Globus pallidus (tissue), 1 donor: ENCODE measurements at regions not wholly inside any gene's neighbourhood (a gene's known extent, or its start where the extent isn't known, plus 50 kb on each side); places are given as distances from the start of the nearest gene placed in this dataset.
A peak's percentile ranks its signal among the peaks of the same experiment; 100 is the strongest.
"Not testable (repeated sequence)": the region's sequence is repeated elsewhere in the genome, so short reads cannot be mapped to it uniquely, and the experiment has no call there.

ENCODE experiments used
- DNase-seq: peaks from one replicate; pipeline ENCODE4 v3.0.0-alpha.2; 2015; ENCODE audit warnings: low spot score

DNA sequence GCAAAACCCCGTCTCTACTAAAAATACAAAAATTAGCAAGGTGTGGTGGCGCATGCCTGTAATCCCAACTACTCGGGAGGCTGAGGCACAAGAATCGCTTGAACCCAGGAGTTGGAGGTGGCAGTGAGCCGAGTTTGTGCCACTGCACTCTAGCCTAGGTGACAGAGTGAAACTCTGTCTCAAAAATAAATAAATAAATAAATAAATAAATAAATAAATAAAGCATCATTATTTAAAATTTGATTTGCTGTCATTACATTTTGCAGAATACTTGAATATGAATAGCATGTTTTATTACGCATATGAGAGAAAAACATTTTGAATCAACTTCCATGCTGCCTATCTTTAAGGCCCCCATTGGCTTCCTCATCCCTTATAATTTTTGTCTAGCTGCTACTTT is 53.4 kb upstream of the MED14 start:
- not testable (repeated sequence) for DNase-seq

GRCh38 chrX:40792433-40792832 is 57.1 kb upstream of the MED14 start:
- no peak for DNase-seq

GRCh38 chrX:40794829-40795130 is 59.4 kb upstream of the MED14 start:
- DNase-seq = not testable (repeated sequence)

DNA sequence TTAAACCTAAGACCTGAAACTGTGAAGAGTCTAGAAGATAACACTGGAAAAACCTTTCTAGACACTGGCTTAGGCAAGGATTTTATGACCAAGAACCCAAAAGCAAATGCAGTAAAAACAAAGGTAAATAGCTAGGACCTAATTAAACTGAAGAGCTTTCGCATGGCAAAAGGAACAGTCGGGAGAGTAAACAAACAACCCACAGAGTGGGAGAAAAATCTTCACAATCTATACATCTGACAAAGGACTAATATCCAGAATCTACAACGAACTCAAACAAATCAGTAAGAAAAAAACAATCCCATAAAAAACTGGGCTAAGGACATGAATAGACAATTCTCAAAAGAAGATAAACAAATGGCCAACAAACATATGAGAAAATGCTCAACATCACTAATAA is 64.4 kb upstream of the MED14 start:
- not testable (repeated sequence) for DNase-seq

DNA sequence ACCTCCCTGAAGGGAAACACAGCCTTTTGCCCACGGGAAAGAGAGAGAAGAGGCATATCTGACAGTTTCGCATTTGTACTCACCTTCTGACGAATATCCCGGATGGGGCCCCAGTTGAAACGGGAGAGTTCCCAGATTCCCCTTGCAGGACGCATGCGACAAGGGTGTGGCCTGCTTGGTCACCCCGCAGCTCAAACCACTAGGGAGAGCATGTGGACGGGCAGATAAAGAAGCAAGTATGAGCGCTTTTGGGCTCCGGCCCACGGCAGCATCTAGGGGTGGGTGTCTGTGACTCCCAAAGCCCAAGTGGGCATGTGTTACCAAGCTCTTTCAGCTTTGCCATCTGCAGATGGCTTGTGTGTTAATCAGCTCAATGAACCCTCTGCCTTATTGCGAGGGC is 70.1 kb upstream of the MED14 start:
- DNase-seq = no peak

GRCh38 chrX:40806513-40807220 is 71.3 kb upstream of the MED14 start:
- no peak for DNase-seq

DNA sequence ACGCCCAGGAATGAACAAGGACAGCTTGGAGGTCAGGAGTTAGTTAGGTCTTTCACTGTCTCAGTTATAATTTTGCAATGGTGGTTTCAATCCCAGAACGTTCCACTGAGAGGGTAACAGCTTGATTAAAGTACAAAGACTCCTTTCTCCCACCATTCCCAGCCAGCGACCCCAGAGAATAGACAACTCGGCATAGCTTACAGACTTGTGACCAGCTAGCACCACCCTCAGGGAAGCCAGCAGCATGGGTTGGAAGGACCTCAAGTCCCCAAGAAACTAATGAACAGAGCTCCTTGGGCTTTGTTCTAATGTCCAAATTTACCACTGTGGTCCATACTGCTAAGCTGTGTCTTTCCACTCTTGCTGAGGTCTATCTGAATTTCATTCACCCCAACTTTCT is 72.0 kb upstream of the MED14 start:
- no peak for DNase-seq

- no peak for DNase-seq
These were observed 72.9 kb upstream of the MED14 start for GRCh38 chrX:40808203-40808602.

- DNase-seq = no peak
These were observed 73.9 kb upstream of the MED14 start for GRCh38 chrX:40809210-40809609.

DNA sequence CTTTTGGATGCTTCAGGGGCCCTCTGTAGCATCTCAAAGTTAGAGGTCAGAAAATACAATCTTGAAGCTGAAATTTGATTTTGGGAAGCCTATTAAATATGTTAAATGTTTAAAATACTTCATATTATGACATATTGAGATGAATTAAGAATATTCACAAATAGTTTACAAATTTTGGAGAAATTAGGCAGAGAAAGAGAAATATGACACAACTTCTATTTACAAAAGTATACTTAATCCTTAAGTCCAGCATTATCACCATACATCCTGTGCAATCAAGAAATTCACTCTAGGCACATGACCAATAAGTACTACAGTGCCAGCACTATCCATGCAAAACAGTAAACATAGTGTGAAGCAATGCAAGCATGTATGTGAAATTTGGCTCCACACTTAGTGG is 79.7 kb upstream of the MED14 start:
- DNase-seq = not testable (repeated sequence)

GRCh38 chrX:40816906-40817305 is 81.6 kb upstream of the MED14 start:
- no peak for DNase-seq

DNA sequence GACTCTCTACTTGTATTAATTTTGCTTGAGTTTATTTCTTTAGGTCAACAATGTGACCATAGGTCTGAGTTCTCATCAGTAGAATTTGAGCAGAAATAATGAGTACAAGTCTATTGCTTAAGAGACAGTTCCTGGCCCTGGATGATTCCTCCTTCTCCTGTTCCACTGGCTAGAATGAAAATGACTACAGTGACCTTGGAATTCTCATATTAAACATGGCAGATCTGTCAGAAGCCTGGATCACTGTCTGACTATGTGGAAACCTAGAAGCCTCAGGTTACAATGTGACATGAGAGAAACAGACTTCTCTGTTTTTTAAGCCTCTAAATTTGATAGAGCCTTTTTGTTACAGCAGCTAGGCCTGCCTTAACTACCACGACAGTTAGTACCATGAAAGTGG is 82.9 kb upstream of the MED14 start:
- DNase-seq = no peak

GRCh38 chrX:40821780-40822179 is 86.4 kb upstream of the MED14 start:
- no peak for DNase-seq

DNA sequence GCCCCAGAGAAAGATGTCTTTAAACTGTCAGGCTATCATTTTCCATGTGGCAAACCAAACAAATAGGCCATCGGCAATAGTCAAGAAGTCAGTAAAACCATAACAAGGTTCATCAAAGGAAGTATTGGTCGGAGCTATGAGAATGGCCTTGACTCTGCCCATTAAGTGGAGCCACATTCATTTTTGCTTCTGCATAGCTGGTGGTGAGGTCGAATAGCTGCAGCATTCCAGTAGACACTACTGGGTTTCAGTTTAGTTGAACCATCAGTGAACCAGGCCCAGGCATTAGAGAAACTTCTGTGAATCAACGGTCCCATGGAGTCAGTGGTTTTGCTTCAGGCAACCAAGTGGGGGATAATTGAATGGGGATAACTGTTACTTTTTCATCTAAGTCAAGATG is 92.0 kb upstream of the MED14 start:
- no peak for DNase-seq

- DNase-seq = no peak
These were observed 96.4 kb upstream of the MED14 start for GRCh38 chrX:40831750-40832149.

- DNase-seq = no peak
These were observed 97.4 kb upstream of the MED14 start for GRCh38 chrX:40832723-40833122.

GRCh38 chrX:40834225-40834624 is 98.9 kb upstream of the MED14 start:
- DNase-seq = no peak

GRCh38 chrX:40835526-40835925 is 100.2 kb upstream of the MED14 start:
- DNase-seq = no peak

DNA sequence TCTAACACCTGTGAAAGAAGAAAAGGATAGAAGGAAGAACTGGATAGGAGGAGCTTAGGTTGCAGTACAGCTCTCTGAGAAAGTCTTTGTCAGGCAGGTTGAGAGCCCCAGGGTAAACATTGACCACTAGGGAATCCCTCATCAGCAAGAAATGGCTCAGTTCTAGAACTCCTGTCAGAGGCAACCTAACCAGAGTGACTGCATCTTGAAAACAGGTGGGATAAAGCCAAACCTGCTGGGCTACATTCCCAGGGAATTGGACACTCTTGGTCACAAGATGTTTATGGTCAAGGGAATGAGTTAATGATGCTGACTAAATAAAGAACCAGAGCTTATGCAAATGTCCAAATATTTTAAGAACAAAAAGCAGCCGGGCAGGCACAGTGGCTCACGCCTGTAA is 108.3 kb upstream of the MED14 start:
- no peak for DNase-seq

- DNase-seq = no peak
These were observed 109.1 kb upstream of the MED14 start for GRCh38 chrX:40844471-40844870.

DNA sequence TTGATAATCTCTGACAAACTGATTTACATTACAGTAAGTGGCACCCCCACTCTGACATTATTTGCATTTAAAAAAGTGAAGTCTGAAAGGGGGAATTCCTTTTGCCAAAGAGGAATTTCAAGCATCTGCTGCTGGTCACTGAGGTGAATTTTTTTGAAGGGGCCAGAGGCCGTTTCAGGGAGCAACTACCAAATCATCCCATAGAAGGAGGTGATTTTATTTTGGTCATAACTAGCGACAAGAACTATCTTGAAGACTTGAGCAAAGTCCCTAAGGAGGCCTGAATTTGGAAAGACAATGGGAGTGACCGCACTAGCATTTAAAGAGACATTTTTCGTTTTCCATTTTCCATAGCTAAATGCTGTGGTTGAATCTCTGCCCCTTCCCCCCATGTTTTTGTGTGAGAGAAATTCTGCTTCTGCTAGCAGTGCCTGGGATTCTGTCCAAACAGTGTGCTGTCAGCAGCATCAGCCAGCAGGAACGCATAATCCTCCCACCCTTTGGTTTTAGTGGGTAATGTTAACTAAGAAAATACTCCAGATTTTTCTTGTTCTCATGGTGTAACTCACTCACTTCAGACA is 110.1 kb upstream of the MED14 start:
- DNase-seq = peak; percentile 38

GRCh38 chrX:40849906-40850823 is 114.8 kb upstream of the MED14 start:
- DNase-seq = no peak

- no peak for DNase-seq
These were observed 117.2 kb upstream of the MED14 start for GRCh38 chrX:40852586-40852985.
